ENCODE measurements at regions not wholly inside any gene's neighbourhood (a gene's known extent, or its start where the extent isn't known, plus 50 kb on each side); places are given as distances from the start of the nearest gene placed in this dataset.
"Not testable (repeated sequence)": the region's sequence is repeated elsewhere in the genome, so short reads cannot be mapped to it uniquely, and the experiment has no call there.

DNA sequence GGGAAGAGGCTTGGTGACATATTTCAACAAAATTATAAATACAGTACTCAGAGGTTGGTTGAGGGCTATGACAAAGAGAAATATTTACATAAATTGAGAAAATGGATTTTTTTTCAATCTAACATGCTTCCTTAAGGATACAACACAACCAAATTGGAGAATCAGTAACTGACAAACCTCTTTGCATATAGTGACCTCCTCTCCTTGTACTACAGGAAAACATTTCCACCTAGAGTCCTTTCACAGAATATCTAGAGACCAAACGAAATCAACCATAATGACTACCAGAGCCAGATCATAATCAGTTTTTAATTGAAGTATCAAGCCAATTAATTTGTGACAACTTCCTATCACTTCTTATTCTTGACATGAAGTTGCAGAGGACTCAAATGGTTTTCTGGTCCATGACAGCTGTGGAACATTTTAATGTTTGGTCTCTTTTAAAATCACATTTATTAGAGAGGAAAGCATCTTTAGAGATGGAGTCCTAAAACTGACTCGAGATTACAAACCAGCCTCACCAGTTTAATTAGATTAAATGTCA lies 1636.5 kb upstream of the C9orf72 start:
- no peak for DNase-seq

DNA sequence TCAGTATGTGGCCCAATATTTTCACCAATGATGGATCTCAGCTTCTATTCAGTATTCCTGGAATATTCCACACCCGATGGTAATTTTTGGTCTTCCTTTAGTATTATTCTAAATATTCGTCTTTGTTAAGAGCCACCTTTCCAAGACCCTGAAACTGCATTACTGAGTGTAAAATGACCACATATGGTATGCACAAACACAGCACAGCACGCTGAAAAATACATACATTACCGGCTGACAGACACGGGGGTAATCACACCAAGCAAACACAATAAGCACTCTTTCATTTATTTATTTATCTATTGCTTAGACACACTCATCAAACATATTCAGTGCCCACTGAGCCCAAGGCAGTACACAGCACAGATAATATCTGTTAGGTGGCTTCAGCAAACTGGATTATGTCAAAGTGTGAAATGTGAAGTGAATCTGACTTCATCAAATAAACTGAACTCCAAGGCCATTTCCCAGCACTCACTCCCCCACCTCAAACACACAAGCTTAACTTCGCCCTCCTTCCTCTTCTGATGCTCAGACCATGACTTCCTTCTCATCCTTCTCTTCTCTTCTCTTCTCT lies 1637.8 kb upstream of the C9orf72 start:
- DNase-seq = peak; percentile 43

DNA sequence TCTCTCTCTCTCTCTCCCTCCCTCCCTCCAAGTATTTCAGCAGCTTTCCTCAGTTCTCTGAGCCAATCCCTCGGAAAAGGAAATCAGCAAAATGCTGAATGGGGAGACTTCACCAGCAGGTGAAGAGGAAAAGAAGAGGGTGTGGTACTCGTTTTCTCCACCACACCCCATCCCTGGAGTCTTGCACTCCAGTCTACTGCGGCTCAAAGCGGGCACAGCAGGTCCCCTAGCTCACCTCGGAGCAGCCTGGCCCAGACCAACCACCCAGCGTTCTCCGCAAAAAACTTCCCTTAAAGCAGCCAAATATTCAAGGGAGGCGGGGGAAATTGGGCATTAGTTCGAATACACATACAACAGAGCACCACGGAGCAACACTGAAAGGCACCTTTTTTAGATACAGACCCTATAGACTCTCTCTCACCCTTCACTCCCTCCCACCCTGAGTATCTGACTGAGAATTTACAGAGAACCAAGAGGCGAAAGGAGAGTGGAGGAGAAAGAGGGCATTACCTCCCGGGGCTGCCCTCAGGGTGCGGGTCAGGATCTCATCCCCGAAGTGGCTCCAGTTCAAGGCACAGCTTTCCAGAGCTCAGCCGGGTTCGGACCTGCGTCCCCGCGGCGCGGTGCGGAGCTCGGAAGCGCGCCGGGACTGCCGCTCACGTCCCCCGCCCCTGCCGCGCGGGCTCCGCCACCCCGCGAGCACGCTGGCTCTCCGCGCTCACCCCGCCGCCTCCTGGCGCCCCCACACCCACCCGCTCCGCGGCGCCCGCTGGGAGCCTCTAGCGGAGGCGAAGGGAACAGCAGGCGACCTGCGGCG lies 1638.5 kb upstream of the C9orf72 start:
- peak; percentile 73 for DNase-seq

DNA sequence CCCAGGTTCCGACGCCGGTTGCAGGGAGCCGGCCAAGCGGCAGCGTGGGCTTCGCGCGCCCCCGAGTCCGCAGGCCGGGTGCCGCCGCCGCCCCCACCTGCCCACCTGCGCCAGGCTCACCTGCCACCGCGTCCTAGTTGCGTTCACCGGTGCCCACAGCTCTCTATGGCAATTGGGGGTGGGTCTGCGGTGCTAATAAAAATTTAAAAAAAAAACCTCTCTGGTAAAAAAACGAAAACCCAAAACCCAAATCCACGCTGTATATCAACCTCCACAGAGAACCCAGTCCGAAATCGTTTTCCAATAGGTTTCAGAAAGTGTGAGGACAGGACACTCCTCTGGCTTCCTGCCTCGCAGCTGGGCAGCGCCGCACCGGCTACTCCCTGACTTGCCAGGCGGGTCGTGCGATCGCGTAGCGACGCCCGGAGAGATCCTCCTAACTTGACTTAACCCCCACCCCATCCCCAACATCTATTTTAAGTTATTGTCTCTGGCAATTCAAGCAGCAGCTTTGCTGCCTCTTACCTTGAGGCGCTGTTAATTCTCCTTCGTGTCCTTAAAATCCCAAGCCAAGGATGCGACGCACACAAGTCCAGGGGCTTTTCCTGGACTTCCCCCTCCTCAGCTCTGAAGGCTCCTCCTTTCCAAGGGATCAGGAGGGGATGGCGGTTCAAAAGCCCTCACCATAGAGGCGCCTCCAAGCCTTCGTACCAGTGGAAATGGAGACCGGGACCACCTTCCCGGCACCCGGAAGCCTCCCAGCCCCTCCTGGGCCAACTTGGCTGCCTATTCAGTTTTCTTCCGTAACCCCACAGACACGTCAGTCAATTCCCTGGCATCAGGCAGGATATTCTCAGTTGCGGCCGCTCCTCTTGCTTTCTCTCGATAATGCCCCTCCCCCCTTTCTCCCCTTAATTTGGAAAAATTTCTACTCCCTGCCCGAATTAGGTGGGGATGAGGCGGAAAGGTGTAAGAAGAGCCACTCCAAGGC lies 1639.4 kb upstream of the C9orf72 start:
- DNase-seq = peak; percentile 27

DNA sequence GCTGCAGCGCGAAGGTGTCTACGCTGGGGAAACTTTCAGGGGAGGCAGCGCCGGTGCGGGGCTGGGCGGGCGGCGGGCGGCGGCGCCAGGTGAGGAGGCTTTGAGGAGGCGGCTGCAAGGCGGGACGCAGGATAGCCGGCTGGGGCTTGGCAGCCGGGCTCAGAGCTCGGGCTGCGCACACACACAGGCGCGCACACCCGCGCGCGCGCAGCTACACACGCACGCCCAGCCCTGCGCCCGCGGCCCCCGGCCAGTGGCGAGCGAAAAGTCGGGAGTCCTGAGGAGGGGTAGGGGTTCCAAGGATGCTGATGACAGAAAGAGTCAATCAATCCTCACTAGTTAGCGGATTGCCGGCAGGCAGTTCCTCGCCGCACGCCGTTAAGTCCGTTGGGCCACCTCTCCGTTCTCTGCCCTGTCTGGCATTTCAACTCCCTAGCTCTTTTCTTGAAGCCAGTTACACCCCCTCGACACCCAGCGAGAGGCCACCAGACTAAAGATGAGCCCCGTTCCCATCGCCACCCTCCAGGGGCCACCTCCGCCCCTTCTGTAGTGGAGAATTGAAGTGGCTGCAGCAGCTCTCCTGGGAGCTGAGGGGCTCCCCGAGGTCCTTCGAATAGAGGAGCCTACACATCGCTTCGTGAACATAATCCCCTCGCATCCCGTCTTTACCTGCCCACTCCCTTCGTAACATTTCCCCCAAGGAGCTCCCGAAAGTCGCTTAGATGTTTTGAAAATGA lies 1640.3 kb upstream of the C9orf72 start, which contains the start of gene LINGO2:
LINGO2 (minus strand) TSS at position 185 of the 737 bp plus-strand sequence.
- DNase-seq = peak; percentile 73

DNA sequence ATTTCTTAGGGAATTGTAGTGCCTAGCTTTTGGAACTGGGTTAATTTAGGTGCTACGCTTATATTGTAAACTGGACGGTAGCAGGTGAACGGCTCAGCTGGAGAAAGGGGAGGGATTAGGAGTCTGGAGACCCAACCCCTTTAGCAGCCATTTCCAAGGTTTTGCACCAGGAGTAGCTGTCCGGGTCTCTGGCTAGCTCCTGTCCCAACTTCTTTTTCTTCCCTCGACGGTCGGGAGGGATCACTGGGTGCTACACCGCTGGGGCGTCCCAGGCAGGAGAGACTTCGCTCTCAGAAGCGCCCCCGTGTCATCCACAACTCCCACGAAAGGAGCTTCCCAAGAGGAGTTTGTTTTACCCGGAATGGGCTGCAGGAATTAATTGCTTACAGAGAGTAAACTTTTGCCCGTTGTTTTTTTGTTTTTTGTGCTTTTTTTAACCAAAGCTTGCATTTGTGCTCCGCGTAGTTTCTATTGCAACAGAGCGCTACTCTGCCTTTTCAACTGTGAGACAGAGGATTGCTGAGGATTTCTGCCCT lies 1640.9 kb upstream of the C9orf72 start:
- DNase-seq = peak; percentile 76

DNA sequence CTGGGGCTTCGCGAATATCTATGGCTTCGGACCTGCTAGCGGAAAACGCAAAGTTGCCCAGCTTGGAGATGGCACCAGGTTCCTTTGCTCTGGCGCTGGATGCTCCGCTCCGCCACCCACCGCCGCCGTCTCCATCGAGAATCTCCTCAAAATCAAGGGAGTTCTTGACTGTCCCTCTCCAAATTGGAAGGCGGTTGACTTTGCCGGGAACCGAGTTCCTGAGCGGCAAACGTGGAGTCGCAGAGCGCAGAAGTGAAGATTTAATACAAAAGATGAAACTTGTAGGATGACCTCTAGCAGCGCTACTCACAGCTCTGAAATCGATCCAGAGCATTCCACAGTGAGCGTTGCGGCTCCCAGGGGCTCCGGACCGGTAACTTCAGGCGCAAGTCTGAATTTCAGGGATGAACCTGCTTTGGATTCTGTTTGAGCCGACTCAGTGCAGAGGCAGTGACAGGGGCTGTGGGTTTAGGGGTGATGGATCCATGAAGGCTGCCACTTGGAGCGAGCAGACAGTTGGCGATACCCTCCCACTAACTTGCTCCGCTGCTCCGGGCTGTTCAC lies 1641.5 kb upstream of the C9orf72 start:
- peak; percentile 27 for DNase-seq

DNA sequence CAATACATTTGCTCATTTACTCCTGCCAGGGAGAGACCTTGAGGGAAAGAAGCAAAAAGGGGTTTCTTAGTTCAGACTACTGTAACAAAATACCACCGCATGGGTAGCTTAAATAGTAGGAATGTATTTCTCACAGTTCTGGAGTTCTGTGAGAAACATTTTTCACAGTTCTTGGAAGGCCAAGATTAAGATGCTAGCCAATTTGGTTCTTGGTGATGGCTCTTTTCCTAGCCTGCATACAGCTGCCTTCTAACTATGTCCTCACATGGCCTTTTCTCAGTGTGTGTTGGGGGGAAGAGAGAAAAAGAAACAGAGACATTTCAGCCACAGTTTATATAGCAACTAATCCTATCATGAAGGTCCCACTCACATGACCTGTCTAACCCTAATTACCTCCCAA lies 1644.7 kb upstream of the C9orf72 start:
- no peak for DNase-seq

DNA sequence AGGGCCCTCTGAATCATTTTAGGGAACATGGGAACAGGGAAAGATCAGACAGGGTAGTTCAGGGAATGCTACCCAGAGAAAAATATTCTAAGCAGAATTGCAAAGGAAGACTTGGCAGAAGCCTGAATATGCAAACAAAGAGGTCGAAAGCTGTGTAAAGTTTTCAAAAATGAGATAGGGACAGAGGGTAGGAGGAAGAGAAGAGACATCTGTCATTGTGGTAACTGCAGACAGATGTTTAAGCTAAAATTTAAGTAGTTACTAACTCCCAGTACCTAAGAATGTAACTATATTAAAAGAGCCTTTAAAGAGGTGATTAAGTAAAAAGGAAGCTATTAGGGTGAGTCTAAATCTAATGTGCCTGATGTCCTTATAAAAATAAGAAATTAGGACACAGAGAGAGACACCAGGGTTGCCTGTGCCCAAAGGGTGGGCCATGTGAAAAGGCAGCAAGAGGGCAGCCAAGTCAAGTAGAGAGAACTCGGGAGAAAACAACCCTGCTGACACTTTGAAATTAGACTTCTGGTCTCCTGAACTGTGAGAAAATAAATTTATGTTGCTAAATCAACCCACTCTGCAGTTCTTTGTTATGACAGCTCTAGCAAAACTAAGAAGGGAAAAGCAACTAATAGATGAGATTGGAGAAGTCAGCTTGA lies 1647.4 kb upstream of the C9orf72 start:
- no peak for DNase-seq

DNA sequence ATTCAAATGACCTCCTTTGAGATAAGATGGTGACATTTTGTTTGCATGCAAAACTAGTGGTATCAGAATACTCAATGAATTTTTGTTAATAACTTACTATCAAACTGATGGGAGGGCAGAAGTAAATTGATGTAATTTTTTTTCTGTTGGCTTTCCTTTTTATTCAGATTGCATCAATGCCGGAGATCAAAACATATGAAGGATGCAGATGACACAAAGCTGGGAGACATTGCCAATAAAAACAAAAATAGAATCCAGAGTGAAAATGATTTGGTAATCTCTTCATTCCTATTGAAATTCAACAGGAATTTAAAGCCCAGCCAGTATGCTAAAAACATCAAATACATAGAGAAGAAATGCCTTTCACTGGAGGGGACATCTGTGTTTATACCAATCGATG lies 1655.3 kb upstream of the C9orf72 start:
- DNase-seq = no peak

DNA sequence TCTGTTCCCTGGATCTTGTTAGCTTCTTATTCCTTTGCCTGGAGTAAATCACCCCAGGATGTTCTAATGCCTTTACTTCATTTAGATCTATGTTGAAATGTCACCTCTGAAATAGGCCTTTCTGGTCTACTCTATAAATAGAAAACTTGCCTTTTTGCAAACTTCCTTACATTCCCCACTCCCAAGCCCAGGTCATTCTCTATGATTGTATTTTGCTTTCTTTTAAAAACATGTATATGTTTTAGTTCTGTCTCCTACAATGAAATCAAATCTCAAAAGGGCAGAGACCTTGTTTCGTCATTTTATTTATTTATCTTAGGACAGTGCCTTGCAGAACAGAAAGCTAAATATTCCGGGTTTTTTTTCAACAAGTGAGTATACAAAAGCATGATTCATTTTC lies 1657.7 kb upstream of the C9orf72 start:
- no peak for DNase-seq

DNA sequence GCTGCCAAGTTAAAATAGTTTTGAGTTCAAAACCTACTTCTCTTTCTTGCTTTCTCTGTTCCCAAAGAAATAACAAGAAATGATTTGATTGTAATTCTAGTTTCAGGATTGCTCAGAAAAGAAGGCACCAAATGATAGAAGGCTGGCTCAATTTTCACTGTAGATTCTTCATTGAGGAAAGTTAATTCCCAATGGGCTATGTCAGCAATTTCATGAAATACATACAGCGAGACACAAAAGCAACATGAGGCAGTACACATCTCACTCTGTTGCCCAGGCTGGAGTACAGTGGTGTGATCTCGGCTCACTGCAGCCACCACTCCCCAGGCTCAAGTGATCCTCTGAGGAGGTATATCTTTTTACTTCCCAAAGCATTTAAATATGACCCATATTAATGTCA lies 1659.9 kb upstream of the C9orf72 start:
- DNase-seq = no peak

DNA sequence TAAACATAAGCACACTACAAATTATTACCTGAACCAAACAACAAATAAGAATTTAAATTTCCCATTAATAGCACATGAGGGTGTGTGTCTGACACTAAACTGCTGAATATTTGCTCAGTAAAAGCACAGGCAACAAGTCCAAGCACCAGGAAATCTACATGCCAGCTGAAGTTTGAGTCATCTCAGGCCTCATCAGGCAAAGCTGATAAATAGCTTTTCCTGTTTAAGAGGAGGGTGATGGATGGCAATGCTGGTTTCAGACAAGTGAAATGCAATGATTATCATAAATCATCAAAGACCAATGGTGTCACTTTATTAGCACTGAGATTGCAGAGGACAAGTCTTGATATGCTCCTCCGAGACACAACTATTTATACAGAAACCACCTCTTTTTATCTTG lies 1668.0 kb upstream of the C9orf72 start:
- DNase-seq = no peak

DNA sequence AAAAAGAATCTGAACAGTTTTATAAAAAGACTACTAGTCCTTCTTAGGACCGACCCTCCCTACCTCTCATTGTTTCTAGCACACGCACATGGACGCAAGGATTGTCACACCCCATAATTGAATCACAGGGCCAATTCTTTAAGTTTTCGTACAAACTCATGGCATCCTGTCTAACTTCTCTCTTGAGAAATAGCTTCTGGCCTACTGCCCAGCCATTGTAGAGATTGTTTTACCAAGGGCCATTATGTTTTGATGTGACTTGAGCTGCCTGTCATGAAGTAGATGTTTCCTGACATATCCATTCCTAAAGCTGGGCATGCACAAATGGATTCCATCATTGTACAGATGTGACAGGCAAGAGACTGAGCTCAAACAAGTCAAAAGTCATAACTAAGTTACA lies 1672.1 kb upstream of the C9orf72 start:
- no peak for DNase-seq

DNA sequence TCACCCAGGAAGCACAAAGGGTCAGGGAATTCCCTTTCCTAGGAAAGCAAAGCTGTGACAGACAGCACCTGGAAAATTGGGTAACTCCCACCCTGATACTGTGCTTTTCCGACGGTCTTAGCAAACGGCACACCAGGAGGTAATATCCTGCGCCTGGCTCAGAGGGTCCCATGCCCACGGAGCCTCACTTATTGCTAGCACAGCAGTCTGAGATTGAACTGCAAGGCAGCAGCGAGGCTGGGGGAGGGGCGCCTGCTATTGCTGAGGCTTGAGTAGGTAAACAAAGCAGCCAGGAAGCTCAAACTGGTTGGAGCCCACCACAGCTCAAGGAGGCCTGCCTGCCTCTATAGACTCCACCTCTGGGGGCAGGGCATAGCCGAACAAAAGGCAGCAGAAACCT lies 1697.1 kb upstream of the C9orf72 start:
- DNase-seq = not testable (repeated sequence)

DNA sequence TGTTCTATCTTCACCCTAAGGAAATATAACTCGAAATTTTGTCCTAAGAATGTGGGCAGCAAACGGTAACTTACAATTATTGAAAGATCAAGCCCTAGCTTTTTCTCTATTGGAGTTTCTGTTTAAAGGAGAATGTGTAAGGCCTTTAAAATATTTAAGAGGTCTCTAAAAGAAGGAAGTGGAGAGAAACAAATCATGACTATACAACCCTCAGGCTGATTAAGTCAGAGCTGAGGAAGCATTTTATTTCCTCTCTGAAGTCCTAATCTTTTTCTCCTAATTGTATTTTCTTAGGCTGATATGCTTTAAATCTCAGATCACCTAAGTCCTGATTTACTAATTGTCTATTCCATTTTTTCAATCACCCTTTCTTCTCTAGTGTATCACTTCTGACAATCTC lies 1708.8 kb upstream of the C9orf72 start:
- no peak for DNase-seq

DNA sequence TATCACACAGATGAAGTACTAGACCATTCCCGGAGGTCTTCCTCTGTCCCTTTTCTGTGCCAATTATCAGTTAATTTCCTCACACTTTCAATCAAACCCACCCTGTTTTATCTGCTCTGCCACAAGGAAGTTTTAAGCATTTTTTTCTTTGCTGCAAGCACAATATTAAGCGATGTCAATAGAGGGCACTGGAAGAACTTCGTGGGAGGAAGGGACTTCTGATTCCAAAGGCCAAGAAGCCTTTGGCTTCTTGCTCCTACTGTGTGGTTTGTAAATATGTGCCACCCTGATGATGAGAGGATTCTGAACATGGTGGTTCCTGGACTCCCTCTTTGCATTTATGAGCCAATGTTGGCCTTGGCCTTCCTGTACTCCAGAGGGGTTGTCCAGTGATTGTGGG lies 1712.5 kb upstream of the C9orf72 start:
- no peak for DNase-seq

DNA sequence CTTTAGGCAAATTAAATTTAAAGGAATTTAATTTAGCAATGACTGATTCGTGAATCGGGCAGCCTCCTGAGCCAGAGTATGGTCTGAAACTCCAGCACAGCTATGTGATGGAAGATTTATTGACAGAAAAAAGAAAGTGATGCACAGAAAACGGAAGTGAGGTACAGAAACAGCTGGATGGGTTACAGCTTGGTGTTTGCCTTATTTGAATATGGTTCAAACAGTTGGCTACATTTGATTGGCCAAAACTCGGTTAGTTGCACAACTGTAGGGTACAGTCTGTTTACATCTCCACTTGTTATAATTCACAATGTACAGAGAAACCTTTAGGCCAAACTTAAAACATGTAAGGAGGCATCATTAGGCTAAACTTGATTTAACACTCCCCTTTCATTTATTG lies 1716.1 kb upstream of the C9orf72 start:
- no peak for DNase-seq

DNA sequence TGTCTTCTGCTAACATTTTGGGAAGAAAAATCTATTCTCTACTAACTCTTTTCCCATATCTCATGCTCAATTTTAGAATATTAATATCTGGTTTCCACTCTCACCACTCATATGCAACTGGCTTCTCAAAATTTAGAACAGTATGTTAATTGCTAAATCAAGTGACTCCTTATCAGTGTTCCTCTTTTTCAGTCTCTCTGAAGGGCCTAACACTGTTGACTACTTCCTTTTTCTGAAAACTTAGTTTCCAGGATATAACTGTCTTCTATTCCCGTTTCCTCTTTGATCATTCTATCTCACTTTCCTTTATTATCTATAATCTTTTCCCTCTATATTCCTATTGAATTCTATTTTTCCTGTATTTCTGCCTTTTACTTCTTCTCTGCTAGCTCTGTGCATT lies 1717.2 kb upstream of the C9orf72 start:
- DNase-seq = no peak

DNA sequence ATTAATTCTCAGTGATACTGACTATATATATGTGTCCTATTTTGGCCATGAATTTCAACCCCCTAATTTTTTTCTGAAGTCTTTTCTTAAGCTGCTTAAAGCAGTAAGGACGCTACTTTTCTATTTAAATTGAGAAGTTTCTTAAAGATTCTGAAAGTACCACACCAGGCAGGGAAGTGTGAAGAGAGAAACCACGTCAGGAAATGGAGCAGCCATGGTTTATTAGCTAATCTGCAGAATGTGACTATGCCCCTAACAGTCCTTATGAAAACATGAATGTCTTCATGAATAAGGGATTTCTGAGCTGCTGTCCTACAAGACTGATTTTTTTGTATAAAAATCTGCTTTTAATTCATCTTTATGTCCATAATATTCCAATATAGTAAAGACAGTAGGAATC lies 1724.3 kb upstream of the C9orf72 start:
- DNase-seq = no peak

DNA sequence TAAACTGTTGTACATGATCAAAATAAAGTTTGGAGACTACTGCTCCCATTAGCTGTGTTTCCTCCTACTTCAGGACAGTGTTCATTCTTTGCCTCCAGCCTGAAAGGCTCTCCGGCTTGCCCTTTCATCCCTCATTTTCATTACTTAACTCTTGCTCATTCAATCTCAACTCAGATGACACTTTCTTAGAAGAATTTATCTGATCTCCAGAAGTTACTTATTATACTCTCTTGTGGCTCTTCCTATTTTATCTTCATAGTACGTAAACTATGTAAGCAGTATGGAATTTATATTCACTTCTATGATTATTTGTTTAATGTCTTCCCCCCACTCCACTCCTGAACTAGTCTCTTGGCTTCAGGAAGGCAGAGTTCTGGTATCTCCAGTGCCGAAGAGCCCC lies 1737.9 kb upstream of the C9orf72 start:
- DNase-seq = no peak

All from NCI-H82 (cell line).